ENCODE measurements at regions not wholly inside any gene's neighbourhood (a gene's known extent, or its start where the extent isn't known, plus 50 kb on each side); places are given as distances from the start of the nearest gene placed in this dataset.

- Histone ChIP-seq H3K27me3 (ENCODE audit: insufficient read depth, poor library complexity, severe bottlenecking) (no peaks in the 10 kb centered on the region), H3K27ac (replicated peaks) (no peak overlapping the region), H3K4me3 (replicated peaks; ENCODE audit: insufficient read depth, low read length) (no peak overlapping the region)
- no peak for DNase-seq (ENCODE audit: low read depth in 1 of 2, low spot score in 1 of 2)
- TF ChIP-seq SPI1 (IDR thresholded peaks at IDR 0.05; ENCODE audit: borderline replicate concordance, low read depth) (no peak), GABPA (IDR thresholded peaks at IDR 0.05; ENCODE audit: low read depth) (no peak), REST (IDR thresholded peaks at IDR 0.05; ENCODE audit: insufficient replicate concordance, low read depth) (no peak), POLR2AphosphoS5 (IDR thresholded peaks at IDR 0.05; ENCODE audit: low read depth) (no peak), CTCF (IDR thresholded peaks at IDR 0.05; ENCODE audit: insufficient read depth, low read length) (no peak)
These were observed 179.6 kb downstream of the LMO4 start for GRCh38 chr1:87508247-87508787.

- no peak for DNase-seq (ENCODE audit: low read depth in 1 of 2, low spot score in 1 of 2)
- TF ChIP-seq CTCF (IDR thresholded peaks at IDR 0.05; ENCODE audit: insufficient read depth, low read length) (no peak), GABPA (IDR thresholded peaks at IDR 0.05; ENCODE audit: low read depth) (no peak), SPI1 (IDR thresholded peaks at IDR 0.05; ENCODE audit: borderline replicate concordance, low read depth) (no peak), POLR2AphosphoS5 (IDR thresholded peaks at IDR 0.05; ENCODE audit: low read depth) (no peak), REST (IDR thresholded peaks at IDR 0.05; ENCODE audit: insufficient replicate concordance, low read depth) (no peak)
- H3K27ac ChIP-seq (replicated peaks): no peak overlapping the region
These were observed 181.9 kb downstream of the LMO4 start for GRCh38 chr1:87510540-87510939.

GRCh38 chr1:87511449-87511848 is 182.8 kb downstream of the LMO4 start:
- no peak overlapping the region for H3K4me3 ChIP-seq (replicated peaks; ENCODE audit: insufficient read depth, low read length)
- peaks cover 5% of the 10 kb centered on the region for H3K27me3 ChIP-seq (ENCODE audit: insufficient read depth, poor library complexity, severe bottlenecking)
- no peak for DNase-seq (ENCODE audit: low read depth in 1 of 2, low spot score in 1 of 2)
- no peak overlapping the region for H3K27ac ChIP-seq (replicated peaks)
- no peak for TF ChIP-seq SPI1 (IDR thresholded peaks at IDR 0.05; ENCODE audit: borderline replicate concordance, low read depth)
- no peak for TF ChIP-seq POLR2AphosphoS5 (IDR thresholded peaks at IDR 0.05; ENCODE audit: low read depth)
- no peak for TF ChIP-seq REST (IDR thresholded peaks at IDR 0.05; ENCODE audit: insufficient replicate concordance, low read depth)
- TF ChIP-seq GABPA (IDR thresholded peaks at IDR 0.05; ENCODE audit: low read depth): no peak
- no peak for TF ChIP-seq CTCF (IDR thresholded peaks at IDR 0.05; ENCODE audit: insufficient read depth, low read length)

More at GRCh38 chr1:87510540-87510939, 181.9 kb downstream of the LMO4 start:
- no peak overlapping the region for H3K4me3 ChIP-seq (replicated peaks; ENCODE audit: insufficient read depth, low read length)
- peaks cover 5% of the 10 kb centered on the region for H3K27me3 ChIP-seq (ENCODE audit: insufficient read depth, poor library complexity, severe bottlenecking)

Data from HL-60 (cell line).